ENCODE measurements at regions not wholly inside any gene's neighbourhood (a gene's known extent, or its start where the extent isn't known, plus 50 kb on each side); places are given as distances from the start of the nearest gene placed in this dataset.

GRCh38 chr10:108872854-108873253 is 1050.5 kb downstream of the XPNPEP1 start:
- H2AFZ ChIP-seq (ENCODE audit: low read depth, low read length), result no peak overlapping the region
- no peak overlapping the region for H3K4me3 ChIP-seq (ENCODE audit: low read length)
- no peaks in the 10 kb centered on the region for H3K9me3 ChIP-seq (ENCODE audit: low read length)
- no peak for TF ChIP-seq RAD21 (conservative IDR thresholded peaks at IDR 0.05)
- no peak overlapping the region for H3K4me2 ChIP-seq (ENCODE audit: low read length)
- no peak overlapping the region for H3K27ac ChIP-seq (ENCODE audit: low read length)
- no peaks in the 10 kb centered on the region for H3K27me3 ChIP-seq (ENCODE audit: insufficient read depth, low read depth, low read length)
- no peaks in the 10 kb centered on the region for H3K9me2 ChIP-seq (ENCODE audit: insufficient read depth, low read length)
- H3K9ac ChIP-seq (ENCODE audit: low read length), result no peak overlapping the region
- no peaks in the 10 kb centered on the region for H3K79me2 ChIP-seq (replicated peaks; ENCODE audit: insufficient read depth, low read length)
- no peaks in the 10 kb centered on the region for H3F3A ChIP-seq (ENCODE audit: insufficient read depth, low read length, poor library complexity, severe bottlenecking)
- no peaks in the 10 kb centered on the region for H3K36me3 ChIP-seq (ENCODE audit: insufficient read depth, low read length)
- no peaks in the 10 kb centered on the region for H4K20me1 ChIP-seq (ENCODE audit: insufficient read depth)

GRCh38 chr10:108868881-108869280 is 1054.4 kb downstream of the XPNPEP1 start:
- TF ChIP-seq EZH2 (IDR thresholded peaks at IDR 0.05; ENCODE audit: borderline replicate concordance, insufficient read depth, low read length, poor library complexity, severe bottlenecking), result no peak
- TF ChIP-seq REST (IDR thresholded peaks at IDR 0.05; ENCODE audit: borderline replicate concordance), result no peak
- TF ChIP-seq CTCF (IDR thresholded peaks at IDR 0.05; ENCODE audit: poor library complexity, severe bottlenecking), result no peak
- TF ChIP-seq TAF1 (IDR thresholded peaks at IDR 0.05; ENCODE audit: low read depth), result no peak
- no peak for TF ChIP-seq SMC3 (conservative IDR thresholded peaks at IDR 0.05; ENCODE audit: poor library complexity)
- no peak for TF ChIP-seq RAD21 (conservative IDR thresholded peaks at IDR 0.05)
- no peak for TF ChIP-seq POLR2AphosphoS5 (IDR thresholded peaks at IDR 0.05)
- TF ChIP-seq MXI1 (conservative IDR thresholded peaks at IDR 0.05; ENCODE audit: poor library complexity, severe bottlenecking), result no peak
- TF ChIP-seq EP300 (conservative IDR thresholded peaks at IDR 0.05; ENCODE audit: poor library complexity, severe bottlenecking), result no peak
- Histone ChIP-seq H3K36me3 (ENCODE audit: insufficient read depth, low read length) (no peaks in the 10 kb centered on the region), H3K9ac (ENCODE audit: low read length) (no peak overlapping the region), H2AFZ (ENCODE audit: low read depth, low read length) (no peak overlapping the region), H3K79me2 (replicated peaks; ENCODE audit: insufficient read depth, low read length) (no peaks in the 10 kb centered on the region), H3K27me3 (ENCODE audit: insufficient read depth, low read depth, low read length) (no peaks in the 10 kb centered on the region), H3K9me2 (ENCODE audit: insufficient read depth, low read length) (no peaks in the 10 kb centered on the region), H3K4me2 (ENCODE audit: low read length) (no peak overlapping the region), H4K20me1 (ENCODE audit: insufficient read depth) (no peaks in the 10 kb centered on the region), H3K4me3 (ENCODE audit: low read length) (no peak overlapping the region), H3K9me3 (ENCODE audit: low read length) (no peaks in the 10 kb centered on the region), H3F3A (ENCODE audit: insufficient read depth, low read length, poor library complexity, severe bottlenecking) (no peaks in the 10 kb centered on the region), H3K27ac (ENCODE audit: low read length) (no peak overlapping the region)
